GM19240 (cell line): ENCODE measurements at regions not wholly inside any gene's neighbourhood (a gene's known extent, or its start where the extent isn't known, plus 50 kb on each side); places are given as distances from the start of the nearest gene placed in this dataset.

Experiments used
- DNase-seq: peaks from one replicate; pipeline ENCODE4 v3.0.0; 2011; ENCODE audit warnings: low spot score; ENCODE audit not compliant: insufficient read length

GRCh38 chr15:98195796-98196195 is 235.3 kb downstream of the ARRDC4 start:
- no peak for DNase-seq

- DNase-seq, result no peak
Observed at GRCh38 chr15:98196371-98196770, 235.9 kb downstream of the ARRDC4 start.

GRCh38 chr15:98202256-98202655 is 241.8 kb downstream of the ARRDC4 start:
- no peak for DNase-seq

GRCh38 chr15:98203872-98204660 is 243.6 kb downstream of the ARRDC4 start:
- DNase-seq, result no peak

- DNase-seq, result no peak
Observed at GRCh38 chr15:98207928-98208327, 247.4 kb downstream of the ARRDC4 start.

- no peak for DNase-seq
Observed at GRCh38 chr15:98213346-98213979, 253.0 kb downstream of the ARRDC4 start.

- no peak for DNase-seq
Observed at GRCh38 chr15:98216166-98216565, 255.7 kb downstream of the ARRDC4 start.

- no peak for DNase-seq
Observed at GRCh38 chr15:98217356-98217755, 256.9 kb downstream of the ARRDC4 start.

GRCh38 chr15:98221144-98221543 is 260.6 kb downstream of the ARRDC4 start:
- DNase-seq, result no peak

GRCh38 chr15:98221577-98221976 is 261.1 kb downstream of the ARRDC4 start:
- no peak for DNase-seq

GRCh38 chr15:98226149-98226548 is 265.6 kb downstream of the ARRDC4 start:
- DNase-seq, result no peak

GRCh38 chr15:98226578-98226977 is 266.1 kb downstream of the ARRDC4 start:
- DNase-seq, result no peak

- no peak for DNase-seq
Observed at GRCh38 chr15:98228846-98229245, 268.3 kb downstream of the ARRDC4 start.

GRCh38 chr15:98230975-98231374 is 270.5 kb downstream of the ARRDC4 start:
- DNase-seq, result no peak

GRCh38 chr15:98231696-98232440 is 271.4 kb downstream of the ARRDC4 start:
- DNase-seq, result no peak

GRCh38 chr15:98232761-98233160 is 272.3 kb downstream of the ARRDC4 start:
- no peak for DNase-seq

- DNase-seq, result no peak
Observed at GRCh38 chr15:98233873-98234272, 273.4 kb downstream of the ARRDC4 start.

GRCh38 chr15:98240303-98240702 is 279.8 kb downstream of the ARRDC4 start:
- no peak for DNase-seq

- no peak for DNase-seq
Observed at GRCh38 chr15:98241032-98241554, 280.6 kb downstream of the ARRDC4 start.

GRCh38 chr15:98257290-98257689 is 296.8 kb downstream of the ARRDC4 start:
- DNase-seq, result no peak

- no peak for DNase-seq
Observed at GRCh38 chr15:98263787-98264186, 303.3 kb downstream of the ARRDC4 start.

GRCh38 chr15:98266295-98266694 is 305.8 kb downstream of the ARRDC4 start:
- DNase-seq, result no peak
